MM.1S (cell line): ENCODE measurements at regions not wholly inside any gene's neighbourhood (a gene's known extent, or its start where the extent isn't known, plus 50 kb on each side); places are given as distances from the start of the nearest gene placed in this dataset.

Source experiments
- DNase-seq: peaks from one replicate; pipeline ENCODE4 v3.0.0-alpha.2; 2015
- H2AFZ ChIP-seq: fragments of 300-600 bp; sonication (generic); 2 replicates; pipeline ENCODE4 v1.6.0; 2016; ENCODE audit warnings: antibody characterized with exemption, low read length
- H3F3A ChIP-seq: fragments of 300-600 bp; sonication (generic); 2 replicates; pipeline ENCODE4 v1.6.1; 2016; ENCODE audit warnings: mild to moderate bottlenecking, antibody characterized with exemption, low read length, moderate library complexity, mixed read lengths; ENCODE audit not compliant: insufficient read depth
- H3K27ac ChIP-seq: fragments of 300-600 bp; sonication (generic); 2 replicates; pipeline ENCODE4 v1.5.1; 2016; ENCODE audit warnings: mild to moderate bottlenecking, low read length
- H3K27me3 ChIP-seq: fragments of 300-600 bp; sonication (generic); replicated peaks from 2 replicates; pipeline ENCODE4 v1.6.0; 2016; ENCODE audit warnings: low read length; ENCODE audit not compliant: insufficient read depth
- H3K36me3 ChIP-seq: fragments of 300-600 bp; sonication (generic); replicated peaks from 2 replicates; pipeline ENCODE4 v1.6.1; 2016; ENCODE audit warnings: mild to moderate bottlenecking, low read length, mixed read lengths; ENCODE audit not compliant: insufficient read depth
- H3K4me1 ChIP-seq: fragments of 300-600 bp; sonication (generic); 2 replicates; pipeline ENCODE4 v1.6.1; 2016; ENCODE audit warnings: low read length, mixed read lengths
- H3K4me2 ChIP-seq: fragments of 300-600 bp; sonication (generic); 2 replicates; pipeline ENCODE4 v1.6.0; 2016; ENCODE audit warnings: low read depth, low read length
- H3K4me3 ChIP-seq: fragments of 300-600 bp; sonication (generic); 2 replicates; pipeline ENCODE4 v1.5.1; 2016; ENCODE audit warnings: low read length, mixed read lengths
- H3K79me2 ChIP-seq: fragments of 300-600 bp; sonication (generic); 2 replicates; pipeline ENCODE4 v1.6.1; 2016; ENCODE audit warnings: mixed run types, low read length, mixed read lengths
- H3K9ac ChIP-seq: fragments of 300-600 bp; sonication (generic); 2 replicates; pipeline ENCODE4 v1.6.1; 2016; ENCODE audit warnings: low read length, mixed read lengths
- H3K9me2 ChIP-seq: fragments of 300-600 bp; sonication (generic); replicated peaks from 2 replicates; pipeline ENCODE4 v1.6.1; 2016; ENCODE audit warnings: mild to moderate bottlenecking, low read length, mixed read lengths; ENCODE audit not compliant: insufficient read depth
- H3K9me3 ChIP-seq: fragments of 300-600 bp; sonication (generic); replicated peaks from 2 replicates; pipeline ENCODE4 v1.6.1; 2016; ENCODE audit warnings: mild to moderate bottlenecking, low read length, mixed read lengths; ENCODE audit not compliant: insufficient read depth
- H4K20me1 ChIP-seq: fragments of 300-600 bp; sonication (generic); 2 replicates; pipeline ENCODE4 v1.6.1; 2016; ENCODE audit warnings: mild to moderate bottlenecking, low read length, moderate library complexity, mixed read lengths; ENCODE audit not compliant: insufficient read depth
- EZH2 ChIP-seq: fragments of 300-600 bp; sonication (generic); optimal IDR thresholded peaks from 2 replicates; pipeline ENCODE3; 2017; ENCODE audit warnings: low read depth, mild to moderate bottlenecking, antibody characterized with exemption, low read length, mixed read lengths
- EZH2phosphoT487 ChIP-seq: fragments of 300-600 bp; sonication (generic); IDR thresholded peaks from 2 replicates; pipeline ENCODE4 v1.6.1; 2018; ENCODE audit warnings: antibody characterized with exemption, low read length
- TF ChIP-seq, protein P1 (sequence below): fragments of 300-600 bp; sonication (generic); IDR thresholded peaks from 2 replicates; pipeline ENCODE4 v1.5.1; 2016; ENCODE audit warnings: antibody characterized with exemption, low read length, mixed read lengths

DNA sequence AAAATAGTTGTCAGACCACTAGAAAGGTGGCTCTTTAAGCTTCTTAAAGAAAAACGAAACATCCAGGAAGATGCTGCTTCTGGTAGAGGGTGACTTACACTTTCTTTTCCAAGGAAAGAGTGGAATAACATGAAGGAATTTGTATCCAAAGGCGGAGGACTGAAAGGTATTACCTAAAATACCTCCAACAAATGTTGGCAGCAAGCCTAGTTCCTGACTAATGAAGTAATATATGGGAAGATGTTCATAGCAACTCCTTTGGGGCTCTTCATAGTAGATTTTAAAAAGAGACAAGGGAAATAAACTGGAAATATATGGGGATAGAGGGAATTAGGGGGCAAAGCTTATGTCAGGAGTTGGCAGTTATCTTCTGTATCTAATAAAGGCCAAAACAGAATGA, 116.2 kb downstream of the AASDH start:
- Histone ChIP-seq H3K36me3 (no peaks in the 10 kb centered on the region), H3K27ac (no peak overlapping the region), H3K4me3 (no peak overlapping the region), H3K4me2 (no peak overlapping the region), H3F3A (no peaks in the 10 kb centered on the region), H3K9me3 (no peaks in the 10 kb centered on the region), H3K27me3 (no peaks in the 10 kb centered on the region), H4K20me1 (no peaks in the 10 kb centered on the region), H3K9me2 (no peaks in the 10 kb centered on the region), H3K79me2 (no peaks in the 10 kb centered on the region), H3K9ac (no peak overlapping the region), H3K4me1 (no peaks in the 10 kb centered on the region), H2AFZ (no peak overlapping the region)
- TF ChIP-seq EZH2phosphoT487 (no peak), EZH2 (no peak)
- TF ChIP-seq, protein P1, sequence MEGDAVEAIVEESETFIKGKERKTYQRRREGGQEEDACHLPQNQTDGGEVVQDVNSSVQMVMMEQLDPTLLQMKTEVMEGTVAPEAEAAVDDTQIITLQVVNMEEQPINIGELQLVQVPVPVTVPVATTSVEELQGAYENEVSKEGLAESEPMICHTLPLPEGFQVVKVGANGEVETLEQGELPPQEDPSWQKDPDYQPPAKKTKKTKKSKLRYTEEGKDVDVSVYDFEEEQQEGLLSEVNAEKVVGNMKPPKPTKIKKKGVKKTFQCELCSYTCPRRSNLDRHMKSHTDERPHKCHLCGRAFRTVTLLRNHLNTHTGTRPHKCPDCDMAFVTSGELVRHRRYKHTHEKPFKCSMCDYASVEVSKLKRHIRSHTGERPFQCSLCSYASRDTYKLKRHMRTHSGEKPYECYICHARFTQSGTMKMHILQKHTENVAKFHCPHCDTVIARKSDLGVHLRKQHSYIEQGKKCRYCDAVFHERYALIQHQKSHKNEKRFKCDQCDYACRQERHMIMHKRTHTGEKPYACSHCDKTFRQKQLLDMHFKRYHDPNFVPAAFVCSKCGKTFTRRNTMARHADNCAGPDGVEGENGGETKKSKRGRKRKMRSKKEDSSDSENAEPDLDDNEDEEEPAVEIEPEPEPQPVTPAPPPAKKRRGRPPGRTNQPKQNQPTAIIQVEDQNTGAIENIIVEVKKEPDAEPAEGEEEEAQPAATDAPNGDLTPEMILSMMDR: no peak
- DNase-seq: no peak

DNA sequence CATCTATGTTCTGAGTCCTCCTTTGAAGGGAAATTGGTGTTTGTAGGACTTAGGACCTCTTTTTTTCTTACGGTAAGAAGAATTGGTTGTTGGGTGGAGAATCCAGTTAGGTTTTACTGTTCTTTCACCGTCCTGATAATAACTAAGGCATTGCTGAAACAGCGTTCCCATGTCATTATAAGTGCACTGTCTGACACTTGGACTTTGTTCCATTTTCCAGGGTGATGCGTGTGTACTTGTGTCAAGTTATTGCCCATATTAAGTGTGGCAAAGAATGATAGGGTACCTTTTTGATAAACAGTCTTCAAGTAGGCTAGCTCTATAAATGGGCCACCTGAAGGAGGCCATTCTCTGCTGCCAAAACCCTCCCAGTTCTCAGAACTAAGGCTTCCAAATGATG, 119.7 kb downstream of the AASDH start:
- Histone ChIP-seq H3K79me2 (no peaks in the 10 kb centered on the region), H3K4me2 (no peak overlapping the region), H3K9me3 (no peaks in the 10 kb centered on the region), H4K20me1 (no peaks in the 10 kb centered on the region), H3K9ac (no peak overlapping the region), H3K9me2 (no peaks in the 10 kb centered on the region), H3K27ac (no peak overlapping the region), H2AFZ (no peak overlapping the region), H3K36me3 (no peaks in the 10 kb centered on the region), H3K27me3 (no peaks in the 10 kb centered on the region), H3K4me1 (no peaks in the 10 kb centered on the region), H3K4me3 (no peak overlapping the region), H3F3A (no peaks in the 10 kb centered on the region)
- TF ChIP-seq, protein P1: no peak
- no peak for TF ChIP-seq EZH2phosphoT487
- no peak for TF ChIP-seq EZH2
- DNase-seq: no peak

DNA sequence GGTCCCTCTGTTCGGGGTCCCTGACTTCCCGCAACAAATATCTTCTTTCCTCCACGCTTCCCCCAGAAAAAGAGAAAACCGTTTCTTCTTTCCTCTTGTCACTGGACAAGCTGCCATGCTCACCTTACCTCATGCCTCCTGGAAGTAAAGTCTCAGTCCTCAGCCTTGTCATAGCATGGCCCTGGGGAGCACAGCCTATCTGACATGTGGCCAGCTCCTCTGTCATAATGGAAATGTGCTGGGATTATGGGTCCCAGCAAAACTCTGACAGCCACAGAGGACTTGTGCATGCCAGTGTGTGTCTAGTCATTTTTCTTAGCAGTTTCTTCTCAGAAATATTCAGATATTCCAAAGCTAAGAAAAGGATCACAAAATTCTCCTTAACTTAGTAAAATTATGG, 122.4 kb downstream of the AASDH start:
- no peak overlapping the region for H3K4me3 ChIP-seq
- no peak overlapping the region for H3K4me2 ChIP-seq
- no peaks in the 10 kb centered on the region for H3K79me2 ChIP-seq
- TF ChIP-seq, protein P1: no peak
- TF ChIP-seq EZH2phosphoT487 (no peak), EZH2 (no peak)
- H2AFZ ChIP-seq: no peak overlapping the region
- H3F3A ChIP-seq: no peaks in the 10 kb centered on the region
- no peaks in the 10 kb centered on the region for H3K9me3 ChIP-seq
- no peaks in the 10 kb centered on the region for H3K27me3 ChIP-seq
- H3K4me1 ChIP-seq: no peaks in the 10 kb centered on the region
- H4K20me1 ChIP-seq: no peaks in the 10 kb centered on the region
- no peak for DNase-seq
- H3K36me3 ChIP-seq: no peaks in the 10 kb centered on the region
- H3K27ac ChIP-seq: no peak overlapping the region
- no peak overlapping the region for H3K9ac ChIP-seq
- no peaks in the 10 kb centered on the region for H3K9me2 ChIP-seq
